Activated CD4-positive, alpha-beta memory T cell treated with anti-CD3 and anti-CD28 coated beads for 36 hours (primary cell): ENCODE measurements at regions not wholly inside any gene's neighbourhood (a gene's known extent, or its start where the extent isn't known, plus 50 kb on each side); places are given as distances from the start of the nearest gene placed in this dataset.

ENCODE experiments used
- CTCF ChIA-PET: fragments of 350-600 bp; sonication (Branson Sonifier 250); formaldehyde crosslinking; loops from one replicate; lab custom pipeline; 2021; ENCODE audit warnings: antibody characterized with exemption, inconsistent platforms; lab: Charles Lee
- POLR2A ChIA-PET: fragments of 350-600 bp; sonication (Branson Sonifier 250); formaldehyde crosslinking; loops from one replicate; lab custom pipeline; 2021; ENCODE audit warnings: antibody characterized with exemption; lab: Charles Lee
- DNase-seq: peaks from one replicate; pipeline ENCODE4 v3.0.0-alpha.2; 2020
- H3K27ac Mint-ChIP-seq: one replicate; pipeline ENCODE4 v1.8.0; 2021; ENCODE audit warnings: mixed read lengths
- H3K27me3 Mint-ChIP-seq: one replicate; pipeline ENCODE4 v1.8.0; 2021; ENCODE audit warnings: mixed read lengths
- H3K36me3 Mint-ChIP-seq: one replicate; pipeline ENCODE4 v1.8.0; 2021; ENCODE audit warnings: mixed read lengths
- H3K4me1 Mint-ChIP-seq: one replicate; pipeline ENCODE4 v1.8.0; 2021; ENCODE audit warnings: low read depth, mixed read lengths
- H3K4me3 Mint-ChIP-seq: one replicate; pipeline ENCODE4 v1.8.0; 2021; ENCODE audit warnings: mild to moderate bottlenecking, mixed read lengths
- H3K9me3 Mint-ChIP-seq: one replicate; pipeline ENCODE4 v1.8.0; 2021; ENCODE audit warnings: mixed read lengths
- intact Hi-C: fragments of 100-400 bp; cut with micrococcal nuclease; formaldehyde crosslinking; loops from one replicate; pipeline ENCODE4 v1.15.1; 2023

DNA sequence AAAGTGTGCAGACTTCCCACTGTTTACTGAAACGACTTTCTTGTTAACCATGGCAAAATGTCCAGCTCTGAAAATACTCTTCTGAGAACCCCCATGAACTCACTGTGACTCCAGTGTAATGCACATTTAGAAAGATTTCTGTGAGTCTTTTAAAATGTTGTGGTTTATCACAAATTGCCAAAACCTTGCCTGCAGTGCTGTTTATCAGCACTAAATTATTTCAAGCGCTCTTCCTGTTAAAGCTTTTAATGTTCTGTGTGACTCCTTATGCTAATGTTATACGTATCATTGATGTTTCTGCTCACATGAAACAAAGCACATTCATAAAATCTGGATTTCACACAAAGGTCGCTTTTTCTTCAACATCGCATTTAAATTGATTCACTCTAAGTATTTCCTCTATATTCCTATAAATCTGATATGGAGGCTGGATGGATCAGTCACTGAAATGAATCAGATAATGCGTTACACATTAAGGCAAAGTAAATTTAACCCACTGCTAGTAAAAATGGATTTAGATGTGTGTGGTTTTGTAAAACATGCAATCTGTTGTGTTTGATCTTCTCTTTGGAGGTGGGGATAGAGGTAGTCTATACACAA, 521.2 kb downstream of the NYAP2 start:
- DNase-seq: no peak
- H3K4me3 Mint-ChIP-seq: no peak overlapping the region
- intact Hi-C loops: no loop called here
- ChIA-PET POLR2A (no interaction called here), CTCF (no interaction called here)
- no peaks in the 10 kb centered on the region for H3K36me3 Mint-ChIP-seq
- H3K27ac Mint-ChIP-seq: no peak overlapping the region
- no peaks in the 10 kb centered on the region for H3K4me1 Mint-ChIP-seq
- H3K9me3 Mint-ChIP-seq: peaks cover 17% of the 10 kb centered on the region
- peaks cover 3% of the 10 kb centered on the region for H3K27me3 Mint-ChIP-seq

- Mint-ChIP-seq H3K36me3 (no peaks in the 10 kb centered on the region), H3K27me3 (no peaks in the 10 kb centered on the region), H3K4me3 (no peak overlapping the region), H3K4me1 (no peaks in the 10 kb centered on the region), H3K27ac (no peak overlapping the region), H3K9me3 (peaks cover 18% of the 10 kb centered on the region)
- intact Hi-C loops: no loop called here
- ChIA-PET POLR2A (no interaction called here), CTCF (no interaction called here)
- DNase-seq: no peak
Measured at GRCh38 chr2:225916692-225917091, 517.2 kb downstream of the NYAP2 start.

DNA sequence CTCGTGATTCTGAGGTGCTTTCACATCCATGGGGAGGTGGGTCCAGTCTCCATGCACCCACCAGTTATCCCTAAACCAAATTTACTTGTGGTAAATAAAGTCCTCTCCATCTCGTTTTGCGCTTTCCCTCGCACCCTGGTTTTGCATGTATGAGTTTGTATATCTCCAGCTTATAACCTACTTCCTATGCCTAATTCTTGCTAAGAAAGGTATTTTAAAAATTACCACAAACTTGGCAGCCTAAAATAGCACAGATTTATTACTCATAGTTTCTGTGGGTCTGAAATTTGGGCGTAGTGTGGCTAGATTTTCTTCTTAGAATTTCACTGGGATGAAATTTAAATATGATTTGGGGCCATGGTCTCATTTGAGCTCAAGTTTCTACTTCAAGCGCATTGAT, 511.5 kb downstream of the NYAP2 start:
- no peak overlapping the region for H3K4me3 Mint-ChIP-seq
- no peaks in the 10 kb centered on the region for H3K4me1 Mint-ChIP-seq
- intact Hi-C loops: no loop called here
- H3K27me3 Mint-ChIP-seq: peaks cover 1% of the 10 kb centered on the region
- no peaks in the 10 kb centered on the region for H3K36me3 Mint-ChIP-seq
- H3K27ac Mint-ChIP-seq: no peak overlapping the region
- ChIA-PET POLR2A (no interaction called here), CTCF (interaction anchor here (1.3 kb wide), 1 partner anchor 9 kb away, joined by 5 read pairs; no protein-coding TSS in a partner anchor)
- H3K9me3 Mint-ChIP-seq: peaks cover 4% of the 10 kb centered on the region
- DNase-seq: no peak

- intact Hi-C loops: no loop called here
- ChIA-PET POLR2A (no interaction called here), CTCF (interaction anchor here (1.6 kb wide), 1 partner anchor 908 kb away, joined by 3 read pairs; no protein-coding TSS in a partner anchor)
- Mint-ChIP-seq H3K4me1 (no peaks in the 10 kb centered on the region), H3K27me3 (peaks cover 7% of the 10 kb centered on the region), H3K27ac (no peak overlapping the region), H3K4me3 (no peak overlapping the region), H3K9me3 (no peaks in the 10 kb centered on the region), H3K36me3 (no peaks in the 10 kb centered on the region)
- no peak for DNase-seq
Measured at GRCh38 chr2:225895126-225895525, 495.6 kb downstream of the NYAP2 start.

GRCh38 chr2:225894236-225894980, 494.9 kb downstream of the NYAP2 start:
- intact Hi-C loops: loop anchor here (5.0 kb wide), 1 partner anchor 1213 kb away; no protein-coding TSS in a partner anchor
- ChIA-PET POLR2A (no interaction called here), CTCF (interaction anchor here (1.6 kb wide), 1 partner anchor 908 kb away, joined by 3 read pairs; no protein-coding TSS in a partner anchor)
- no peak overlapping the region for H3K4me3 Mint-ChIP-seq
- peaks cover 7% of the 10 kb centered on the region for H3K27me3 Mint-ChIP-seq
- H3K9me3 Mint-ChIP-seq: no peaks in the 10 kb centered on the region
- H3K27ac Mint-ChIP-seq: no peak overlapping the region
- H3K4me1 Mint-ChIP-seq: no peaks in the 10 kb centered on the region
- H3K36me3 Mint-ChIP-seq: no peaks in the 10 kb centered on the region
- DNase-seq: no peak

- ChIA-PET POLR2A (no interaction called here), CTCF (no interaction called here)
- Mint-ChIP-seq H3K9me3 (no peaks in the 10 kb centered on the region), H3K4me3 (no peak overlapping the region), H3K4me1 (no peaks in the 10 kb centered on the region), H3K36me3 (no peaks in the 10 kb centered on the region), H3K27me3 (peaks cover 6% of the 10 kb centered on the region), H3K27ac (no peak overlapping the region)
- DNase-seq: no peak
- intact Hi-C loops: loop anchor here (5.0 kb wide), 1 partner anchor 1214 kb away; no protein-coding TSS in a partner anchor
Measured at GRCh38 chr2:225893151-225893550, 493.6 kb downstream of the NYAP2 start.

DNA sequence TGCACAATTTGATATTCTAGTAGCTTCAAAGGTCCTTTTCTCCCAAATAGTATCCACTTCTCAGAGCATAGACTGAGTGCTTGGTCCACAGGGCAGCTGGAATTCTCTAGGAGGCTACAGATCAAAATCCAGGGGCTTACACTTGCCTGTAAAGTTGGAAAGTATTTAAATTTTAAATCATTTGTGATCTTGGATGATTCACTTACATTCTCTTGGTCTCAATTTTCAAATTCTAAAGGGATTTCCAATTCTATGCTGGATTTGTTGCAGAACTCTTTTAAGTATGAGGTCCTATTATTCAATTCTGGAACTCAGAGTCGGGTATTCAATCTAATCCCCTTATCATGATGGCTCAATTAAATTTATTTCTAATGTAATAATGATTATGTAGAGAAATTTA, 492.3 kb downstream of the NYAP2 start:
- no peak overlapping the region for H3K4me3 Mint-ChIP-seq
- ChIA-PET CTCF (no interaction called here), POLR2A (no interaction called here)
- no peaks in the 10 kb centered on the region for H3K4me1 Mint-ChIP-seq
- no peak overlapping the region for H3K27ac Mint-ChIP-seq
- H3K9me3 Mint-ChIP-seq: no peaks in the 10 kb centered on the region
- intact Hi-C loops: loop anchor here (5.0 kb wide), 1 partner anchor 1216 kb away; no protein-coding TSS in a partner anchor
- H3K27me3 Mint-ChIP-seq: peaks cover 6% of the 10 kb centered on the region
- no peaks in the 10 kb centered on the region for H3K36me3 Mint-ChIP-seq
- no peak for DNase-seq

DNA sequence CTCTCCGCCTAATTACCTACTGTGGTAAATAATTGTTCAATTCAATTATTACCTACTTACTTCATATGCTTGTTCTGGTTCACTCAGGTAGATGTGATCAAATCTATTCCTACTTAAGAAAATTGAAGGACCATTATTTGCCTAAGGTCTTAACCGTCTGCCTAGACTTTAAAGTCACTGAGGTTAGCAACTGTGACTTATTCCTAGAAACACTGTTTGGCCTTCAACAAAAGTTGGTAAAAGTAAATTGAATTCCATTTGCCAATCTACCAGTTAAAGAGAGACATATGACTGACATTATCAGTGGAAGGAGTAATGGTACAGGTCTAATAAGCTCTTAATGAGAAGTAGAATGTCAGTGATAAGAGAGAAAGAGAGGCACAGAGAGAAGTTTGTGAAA, 491.5 kb downstream of the NYAP2 start:
- no peak for DNase-seq
- POLR2A ChIA-PET: no interaction called here
- Mint-ChIP-seq H3K9me3 (no peaks in the 10 kb centered on the region), H3K27ac (no peak overlapping the region), H3K36me3 (no peaks in the 10 kb centered on the region), H3K27me3 (peaks cover 6% of the 10 kb centered on the region), H3K4me3 (no peak overlapping the region), H3K4me1 (no peaks in the 10 kb centered on the region)
- intact Hi-C loops: loop anchor here (5.0 kb wide), 1 partner anchor 1216 kb away; no protein-coding TSS in a partner anchor
- CTCF ChIA-PET: interaction anchor here (0.7 kb wide), 1 partner anchor 310 kb away, joined by 3 read pairs; no protein-coding TSS in a partner anchor

- CTCF ChIA-PET: interaction anchor here (0.9 to 1.8 kb wide), 7 partner anchors 10 to 1217 kb away, joined by 3 to 23 read pairs (median 4); no protein-coding TSS in a partner anchor
- DNase-seq: no peak
- H3K36me3 Mint-ChIP-seq: no peaks in the 10 kb centered on the region
- no peak overlapping the region for H3K27ac Mint-ChIP-seq
- intact Hi-C loops: loop anchor here (2.0 kb wide), 1 partner anchor 1095 kb away; no protein-coding TSS in a partner anchor
- no peaks in the 10 kb centered on the region for H3K4me1 Mint-ChIP-seq
- H3K4me3 Mint-ChIP-seq: no peak overlapping the region
- POLR2A ChIA-PET: no interaction called here
- peaks cover 4% of the 10 kb centered on the region for H3K27me3 Mint-ChIP-seq
- H3K9me3 Mint-ChIP-seq: no peaks in the 10 kb centered on the region
Measured at GRCh38 chr2:225889452-225889851, 489.9 kb downstream of the NYAP2 start.

- ChIA-PET POLR2A (no interaction called here), CTCF (no interaction called here)
- no peaks in the 10 kb centered on the region for H3K36me3 Mint-ChIP-seq
Measured at GRCh38 chr2:225867071-225867470, 467.6 kb downstream of the NYAP2 start.

DNA sequence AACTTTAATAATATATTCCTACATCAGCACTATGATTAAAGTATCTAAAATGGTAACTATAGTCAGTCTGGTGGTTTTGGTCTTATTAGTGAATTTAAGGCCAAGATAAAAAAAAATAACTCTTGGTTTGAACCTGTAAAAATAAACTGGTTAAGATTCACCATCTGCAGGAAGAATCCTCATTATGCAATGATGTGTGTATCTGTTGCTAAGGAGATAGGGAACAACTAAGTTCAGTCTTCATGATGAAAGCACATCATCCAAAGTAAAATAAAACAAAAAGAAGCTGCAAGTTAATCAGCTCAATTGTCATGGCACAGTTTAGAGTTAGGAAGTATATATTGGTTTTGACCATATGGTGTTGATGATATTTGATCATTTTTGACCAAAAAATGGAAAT, 466.0 kb downstream of the NYAP2 start:
- Mint-ChIP-seq H3K9me3 (no peaks in the 10 kb centered on the region), H3K4me1 (no peaks in the 10 kb centered on the region), H3K4me3 (no peak overlapping the region), H3K36me3 (no peaks in the 10 kb centered on the region), H3K27me3 (peaks cover 2% of the 10 kb centered on the region), H3K27ac (no peak overlapping the region)
- ChIA-PET CTCF (no interaction called here), POLR2A (no interaction called here)
- intact Hi-C loops: no loop called here
- DNase-seq: no peak

More at GRCh38 chr2:225867071-225867470, 467.6 kb downstream of the NYAP2 start:
- H3K4me3 Mint-ChIP-seq: no peak overlapping the region
- no peak for DNase-seq
- peaks cover 2% of the 10 kb centered on the region for H3K27me3 Mint-ChIP-seq
- H3K9me3 Mint-ChIP-seq: no peaks in the 10 kb centered on the region
- no peaks in the 10 kb centered on the region for H3K4me1 Mint-ChIP-seq
- no peak overlapping the region for H3K27ac Mint-ChIP-seq
- intact Hi-C loops: no loop called here

- Mint-ChIP-seq H3K27ac (no peak overlapping the region), H3K9me3 (no peaks in the 10 kb centered on the region), H3K4me3 (no peak overlapping the region), H3K36me3 (no peaks in the 10 kb centered on the region), H3K4me1 (no peaks in the 10 kb centered on the region), H3K27me3 (peaks cover 2% of the 10 kb centered on the region)
- intact Hi-C loops: no loop called here
- DNase-seq: no peak
- CTCF ChIA-PET: no interaction called here
- POLR2A ChIA-PET: no interaction called here
Measured at GRCh38 chr2:225864394-225864793, 464.9 kb downstream of the NYAP2 start.
